Peyer's patch (tissue), 4 donors: ENCODE measurements at regions not wholly inside any gene's neighbourhood (a gene's known extent, or its start where the extent isn't known, plus 50 kb on each side); places are given as distances from the start of the nearest gene placed in this dataset.

ENCODE experiments used
- DNase-seq, 3 donors: peaks; one replicate each; pipeline ENCODE4 v3.0.0-alpha.2; 2017 to 2019
- H3K27ac ChIP-seq, 4 donors: fragments of 200-600 bp; sonication (generic); one replicate each; pipeline ENCODE4 v1.5.1; 2016 to 2019
- H3K27me3 ChIP-seq, 2 donors: fragments of 200-600 bp; sonication (generic); one replicate each; pipeline ENCODE4 v1.5.1; 2019
- H3K36me3 ChIP-seq, 3 donors: fragments of 200-600 bp; sonication (generic); one replicate each; pipeline ENCODE4 v1.5.1; 2016 to 2019
- H3K4me1 ChIP-seq, 4 donors: fragments of 200-600 bp; sonication (generic); one replicate each; pipeline ENCODE4 v1.5.1; 2016 to 2019
- H3K4me3 ChIP-seq, 4 donors: fragments of 200-600 bp; sonication (generic); 1 replicate in 3 of 4; 2 replicates in 1 of 4; pipeline ENCODE4 v1.5.1; 2016 to 2019; ENCODE audit warnings: mild to moderate bottlenecking in 1 of 4
- H3K9me3 ChIP-seq, 4 donors: fragments of 200-600 bp; sonication (generic); one replicate each; pipeline ENCODE4 v1.5.1; 2016 to 2019; ENCODE audit warnings: mild to moderate bottlenecking in 1 of 4
- POLR2A ChIP-seq, 2 donors: fragments of 450-650 bp; IDR thresholded peaks; one replicate each; pipeline ENCODE4 v1.5.1; 2017; ENCODE audit warnings: antibody characterized with exemption in 2 of 2, mild to moderate bottlenecking in 2 of 2, moderate library complexity in 2 of 2
- TF ChIP-seq, protein P1 (sequence below), 6 experiments: fragments of 450-650 bp in 4 of 6; fragments of 200-600 bp in 2 of 6; sonication (generic) in 1 of 6; IDR thresholded peaks; one replicate each; pipeline ENCODE4 v1.5.1; 2017 to 2019; ENCODE audit warnings: antibody characterized with exemption in 6 of 6, mild to moderate bottlenecking in 3 of 6, moderate library complexity in 1 of 6

DNA sequence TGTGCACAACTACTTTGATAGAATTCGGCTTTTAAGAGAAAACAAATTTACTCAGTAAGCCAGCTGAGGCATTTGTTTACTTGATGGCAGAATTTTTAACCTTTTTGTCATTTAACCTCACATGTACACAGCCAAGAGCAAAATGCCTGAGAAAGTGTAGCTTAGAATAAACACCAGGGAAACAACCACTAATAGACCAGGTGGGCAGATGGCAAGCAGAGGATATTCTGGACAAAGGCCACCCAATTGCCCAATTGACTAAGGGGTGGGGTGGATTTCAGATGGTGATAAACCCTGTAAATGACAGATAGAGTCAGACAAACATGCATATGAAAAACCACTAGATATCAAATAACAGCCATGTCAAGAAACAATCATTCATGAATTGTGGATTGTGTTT lies 190.7 kb upstream of the FBXL4 start:
- no peak for TF ChIP-seq POLR2A (IDR thresholded peaks at IDR 0.05)
- DNase-seq: no peak
- H3K27ac ChIP-seq: no peak overlapping the region

DNA sequence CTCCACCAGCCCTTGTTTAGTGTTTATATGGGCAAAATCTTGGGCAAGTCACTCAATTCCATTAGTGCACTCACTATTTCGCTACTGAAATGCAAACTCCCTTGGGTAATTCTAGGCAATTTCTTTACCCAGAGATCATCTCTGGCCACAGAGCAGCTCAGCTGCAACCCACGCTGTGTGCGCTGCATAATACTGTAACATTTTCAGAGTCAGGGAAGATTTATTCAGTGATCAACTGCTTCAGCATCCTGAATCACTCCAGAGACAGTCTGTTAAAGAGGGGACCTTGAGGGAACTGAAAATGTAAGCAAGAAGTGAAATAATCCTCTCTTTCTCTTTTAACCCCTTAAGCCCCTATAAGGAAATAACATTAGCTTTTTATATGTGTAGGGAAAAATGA lies 189.6 kb upstream of the FBXL4 start:
- no peak for DNase-seq
- no peaks in the 10 kb centered on the region for H3K9me3 ChIP-seq

More for the DNA sequence above, 190.7 kb upstream of the FBXL4 start:
- H3K27me3 ChIP-seq: no peaks in the 10 kb centered on the region
- H3K9me3 ChIP-seq: no peaks in the 10 kb centered on the region
- no peak overlapping the region for H3K4me3 ChIP-seq
- no peaks in the 10 kb centered on the region for H3K36me3 ChIP-seq
- H3K4me1 ChIP-seq: no peaks in the 10 kb centered on the region

GRCh38 chr6:99136488-99136887 lies 188.7 kb upstream of the FBXL4 start:
- H3K27me3 ChIP-seq: no peaks in the 10 kb centered on the region
- no peak overlapping the region for H3K27ac ChIP-seq
- no peak overlapping the region for H3K4me3 ChIP-seq
- TF ChIP-seq POLR2A (IDR thresholded peaks at IDR 0.05): no peak
- TF ChIP-seq, protein P1, sequence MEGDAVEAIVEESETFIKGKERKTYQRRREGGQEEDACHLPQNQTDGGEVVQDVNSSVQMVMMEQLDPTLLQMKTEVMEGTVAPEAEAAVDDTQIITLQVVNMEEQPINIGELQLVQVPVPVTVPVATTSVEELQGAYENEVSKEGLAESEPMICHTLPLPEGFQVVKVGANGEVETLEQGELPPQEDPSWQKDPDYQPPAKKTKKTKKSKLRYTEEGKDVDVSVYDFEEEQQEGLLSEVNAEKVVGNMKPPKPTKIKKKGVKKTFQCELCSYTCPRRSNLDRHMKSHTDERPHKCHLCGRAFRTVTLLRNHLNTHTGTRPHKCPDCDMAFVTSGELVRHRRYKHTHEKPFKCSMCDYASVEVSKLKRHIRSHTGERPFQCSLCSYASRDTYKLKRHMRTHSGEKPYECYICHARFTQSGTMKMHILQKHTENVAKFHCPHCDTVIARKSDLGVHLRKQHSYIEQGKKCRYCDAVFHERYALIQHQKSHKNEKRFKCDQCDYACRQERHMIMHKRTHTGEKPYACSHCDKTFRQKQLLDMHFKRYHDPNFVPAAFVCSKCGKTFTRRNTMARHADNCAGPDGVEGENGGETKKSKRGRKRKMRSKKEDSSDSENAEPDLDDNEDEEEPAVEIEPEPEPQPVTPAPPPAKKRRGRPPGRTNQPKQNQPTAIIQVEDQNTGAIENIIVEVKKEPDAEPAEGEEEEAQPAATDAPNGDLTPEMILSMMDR (IDR thresholded peaks at IDR 0.05): no peak
- H3K36me3 ChIP-seq: no peaks in the 10 kb centered on the region
- no peak for DNase-seq
- no peaks in the 10 kb centered on the region for H3K4me1 ChIP-seq
- no peaks in the 10 kb centered on the region for H3K9me3 ChIP-seq

More for the DNA sequence above, 189.6 kb upstream of the FBXL4 start:
- no peaks in the 10 kb centered on the region for H3K4me1 ChIP-seq
- no peaks in the 10 kb centered on the region for H3K27me3 ChIP-seq
- no peaks in the 10 kb centered on the region for H3K36me3 ChIP-seq
- TF ChIP-seq POLR2A (IDR thresholded peaks at IDR 0.05): no peak
- TF ChIP-seq, protein P1 (IDR thresholded peaks at IDR 0.05): no peak
- H3K27ac ChIP-seq: no peak overlapping the region
- no peak overlapping the region for H3K4me3 ChIP-seq

DNA sequence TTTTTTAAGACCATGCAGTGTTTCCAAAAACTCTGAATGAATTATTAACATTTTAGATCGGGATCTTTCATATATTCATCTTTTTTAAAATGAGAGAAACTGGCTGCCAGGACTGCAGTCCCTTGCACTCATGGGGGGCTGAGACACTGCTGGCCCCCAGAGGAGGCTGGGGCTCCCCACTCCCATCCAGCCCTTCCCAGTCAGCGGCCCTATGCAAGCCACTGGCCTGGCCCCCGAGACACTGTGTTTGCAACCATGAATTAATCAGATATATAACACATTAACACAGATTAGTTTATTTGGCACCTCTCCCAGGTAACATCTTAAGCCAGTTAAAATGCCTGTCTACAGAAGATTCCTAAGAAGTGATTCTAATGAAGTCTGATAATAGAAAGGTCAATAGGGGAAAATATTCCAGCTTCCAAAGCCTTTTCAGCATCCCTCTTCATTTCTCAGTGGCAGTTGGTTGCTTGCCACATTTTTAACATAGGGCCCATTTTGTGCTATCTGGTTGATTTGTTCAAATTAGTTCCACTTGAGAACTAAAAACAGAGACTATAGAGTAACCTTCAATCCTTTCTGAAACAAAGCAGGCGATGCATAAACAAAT lies 184.4 kb upstream of the FBXL4 start:
- Histone ChIP-seq H3K36me3 (no peaks in the 10 kb centered on the region), H3K4me3 (no peak overlapping the region), H3K4me1 (no peaks in the 10 kb centered on the region), H3K27ac (no peak overlapping the region), H3K27me3 (no peaks in the 10 kb centered on the region), H3K9me3 (no peaks in the 10 kb centered on the region)
- no peak for TF ChIP-seq POLR2A (IDR thresholded peaks at IDR 0.05)
- TF ChIP-seq, protein P1 (IDR thresholded peaks at IDR 0.05): no peak
- DNase-seq: no peak

- no peak for DNase-seq
- TF ChIP-seq, protein P1 (IDR thresholded peaks at IDR 0.05): no peak
- TF ChIP-seq POLR2A (IDR thresholded peaks at IDR 0.05): no peak
- Histone ChIP-seq H3K27me3 (no peaks in the 10 kb centered on the region), H3K4me3 (no peak overlapping the region), H3K27ac (no peak overlapping the region), H3K36me3 (no peaks in the 10 kb centered on the region), H3K4me1 (no peaks in the 10 kb centered on the region), H3K9me3 (no peaks in the 10 kb centered on the region)
Measured at GRCh38 chr6:99130897-99131873, 183.4 kb upstream of the FBXL4 start.

DNA sequence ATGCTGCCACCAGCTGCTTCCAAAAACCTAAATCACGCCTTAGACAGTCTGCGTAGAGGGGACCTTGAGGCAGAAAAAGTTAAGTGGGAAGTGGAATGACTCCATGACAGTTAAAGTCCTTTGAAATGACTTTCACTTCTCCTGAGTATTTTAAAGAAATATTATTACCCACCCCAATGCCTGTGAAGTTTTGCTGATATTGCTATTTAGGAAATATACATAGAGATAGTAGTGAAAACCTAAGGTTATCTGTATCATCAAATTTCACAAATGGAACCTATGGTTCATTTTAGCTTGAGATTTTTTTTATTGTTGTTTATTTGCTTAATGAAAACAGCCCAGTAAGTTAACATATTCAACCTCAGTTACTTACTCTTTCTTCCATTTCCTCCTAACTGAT lies 182.1 kb upstream of the FBXL4 start:
- Histone ChIP-seq H3K27me3 (no peaks in the 10 kb centered on the region), H3K4me1 (no peaks in the 10 kb centered on the region), H3K36me3 (no peaks in the 10 kb centered on the region), H3K27ac (no peak overlapping the region), H3K4me3 (no peak overlapping the region), H3K9me3 (no peaks in the 10 kb centered on the region)
- no peak for DNase-seq
- no peak for TF ChIP-seq POLR2A (IDR thresholded peaks at IDR 0.05)
- TF ChIP-seq, protein P1 (IDR thresholded peaks at IDR 0.05): no peak
